ENCODE measurements at regions not wholly inside any gene's neighbourhood (a gene's known extent, or its start where the extent isn't known, plus 50 kb on each side); places are given as distances from the start of the nearest gene placed in this dataset.

DNA sequence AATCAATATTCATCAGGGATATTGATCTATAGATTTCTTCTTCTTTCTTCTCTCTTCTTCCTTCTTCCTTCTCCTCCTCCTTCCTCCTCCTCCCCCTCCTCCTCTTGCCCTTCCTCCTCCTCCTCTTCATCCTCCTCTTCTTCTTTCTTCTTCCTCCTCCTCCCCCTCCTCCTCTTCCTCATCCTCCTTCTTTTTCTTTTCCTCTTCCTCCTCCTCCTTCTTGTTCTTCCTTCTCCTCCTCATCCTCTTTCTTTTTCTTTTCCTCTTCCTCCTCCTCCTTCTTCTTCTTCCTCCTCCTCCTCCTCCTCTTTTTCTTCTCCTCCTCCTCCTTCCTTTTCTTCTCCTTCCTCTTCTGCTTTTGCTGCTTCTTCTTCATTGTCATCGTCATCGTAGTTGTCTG is 52.4 kb upstream of the SERINC1 start:
- H3K4me3 ChIP-seq (ENCODE audit: low read depth, low read length): no peak overlapping the region
- TF ChIP-seq, protein P1, sequence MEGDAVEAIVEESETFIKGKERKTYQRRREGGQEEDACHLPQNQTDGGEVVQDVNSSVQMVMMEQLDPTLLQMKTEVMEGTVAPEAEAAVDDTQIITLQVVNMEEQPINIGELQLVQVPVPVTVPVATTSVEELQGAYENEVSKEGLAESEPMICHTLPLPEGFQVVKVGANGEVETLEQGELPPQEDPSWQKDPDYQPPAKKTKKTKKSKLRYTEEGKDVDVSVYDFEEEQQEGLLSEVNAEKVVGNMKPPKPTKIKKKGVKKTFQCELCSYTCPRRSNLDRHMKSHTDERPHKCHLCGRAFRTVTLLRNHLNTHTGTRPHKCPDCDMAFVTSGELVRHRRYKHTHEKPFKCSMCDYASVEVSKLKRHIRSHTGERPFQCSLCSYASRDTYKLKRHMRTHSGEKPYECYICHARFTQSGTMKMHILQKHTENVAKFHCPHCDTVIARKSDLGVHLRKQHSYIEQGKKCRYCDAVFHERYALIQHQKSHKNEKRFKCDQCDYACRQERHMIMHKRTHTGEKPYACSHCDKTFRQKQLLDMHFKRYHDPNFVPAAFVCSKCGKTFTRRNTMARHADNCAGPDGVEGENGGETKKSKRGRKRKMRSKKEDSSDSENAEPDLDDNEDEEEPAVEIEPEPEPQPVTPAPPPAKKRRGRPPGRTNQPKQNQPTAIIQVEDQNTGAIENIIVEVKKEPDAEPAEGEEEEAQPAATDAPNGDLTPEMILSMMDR (conservative IDR thresholded peaks at IDR 0.05; ENCODE audit: low read depth, low read length): no peak
- no peak for DNase-seq (ENCODE audit: low read depth)

DNA sequence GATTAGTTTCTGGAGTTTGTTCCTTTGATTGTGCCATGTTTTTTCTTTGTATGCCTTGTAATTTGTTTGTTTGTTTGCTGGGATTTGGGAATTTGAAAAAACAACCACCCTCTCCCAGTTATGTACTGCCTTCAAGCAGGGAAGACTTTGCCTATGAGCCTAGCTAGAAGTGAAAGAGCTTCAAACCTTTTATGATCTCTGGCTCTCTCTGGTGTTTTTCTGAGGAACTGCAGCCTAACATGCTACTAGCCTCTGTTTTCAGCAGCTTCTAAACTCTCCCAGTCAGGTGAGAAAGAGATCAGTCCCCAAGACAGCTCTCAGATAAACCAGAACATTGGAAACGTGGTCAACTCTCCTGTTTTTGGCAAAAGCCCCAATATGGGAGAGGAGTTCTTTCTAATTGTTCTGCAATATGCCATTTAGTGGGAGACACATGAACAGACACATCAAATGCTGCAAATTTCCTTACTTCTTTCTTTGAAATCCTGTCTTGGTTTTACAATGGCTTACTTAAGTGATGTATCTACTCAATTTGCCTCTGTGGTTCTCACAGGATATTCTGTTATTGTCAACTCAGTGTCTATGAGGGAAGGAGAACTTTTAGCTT is 58.9 kb upstream of the SERINC1 start:
- H3K4me3 ChIP-seq (ENCODE audit: low read depth, low read length): no peak overlapping the region
- DNase-seq (ENCODE audit: low read depth): peak; percentile 85
- TF ChIP-seq, protein P1 (conservative IDR thresholded peaks at IDR 0.05; ENCODE audit: low read depth, low read length): peak; percentile 94

DNA sequence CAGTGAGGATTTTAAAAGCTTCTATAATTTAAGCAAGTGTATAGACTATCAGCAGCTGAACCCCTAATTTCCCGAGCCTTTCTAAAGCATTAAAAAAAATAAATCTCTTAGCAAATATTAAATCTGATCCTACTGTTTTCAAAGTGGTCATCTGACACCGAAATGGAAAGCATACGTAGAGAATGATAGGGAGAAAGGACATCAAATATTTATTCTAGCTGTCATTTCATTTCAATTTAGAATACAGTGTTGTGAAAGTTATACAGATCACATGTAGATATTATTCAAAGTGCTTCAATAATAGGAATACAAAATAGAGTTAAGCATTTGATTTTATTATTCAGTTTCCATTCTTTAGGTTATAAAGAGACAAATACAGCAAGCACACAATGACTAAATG is 61.9 kb upstream of the PKIB start:
- no peak overlapping the region for H3K4me3 ChIP-seq (ENCODE audit: low read depth, low read length)
- DNase-seq (ENCODE audit: low read depth): no peak
- TF ChIP-seq, protein P1 (conservative IDR thresholded peaks at IDR 0.05; ENCODE audit: low read depth, low read length): no peak

DNA sequence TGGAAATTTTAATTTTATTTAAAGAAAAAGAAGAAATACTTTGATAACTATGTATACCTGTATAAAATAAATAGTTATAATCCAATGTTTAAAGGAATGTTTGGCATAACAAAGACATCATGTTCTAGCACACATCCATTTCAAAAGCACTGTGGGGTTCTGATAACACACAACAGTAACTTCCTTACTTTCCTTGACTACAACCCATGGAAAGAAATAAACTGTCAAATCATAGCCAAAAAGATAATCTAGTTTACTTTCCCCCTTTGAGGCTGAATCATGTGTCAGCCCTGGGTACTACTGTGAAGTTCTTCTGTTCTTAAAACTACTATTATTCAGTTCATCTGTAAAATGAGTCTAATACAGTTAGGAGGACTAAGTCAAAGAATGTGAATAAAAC is 61.4 kb upstream of the PKIB start:
- DNase-seq (ENCODE audit: low read depth): no peak
- TF ChIP-seq, protein P1 (conservative IDR thresholded peaks at IDR 0.05; ENCODE audit: low read depth, low read length): no peak
- no peak overlapping the region for H3K4me3 ChIP-seq (ENCODE audit: low read depth, low read length)

DNA sequence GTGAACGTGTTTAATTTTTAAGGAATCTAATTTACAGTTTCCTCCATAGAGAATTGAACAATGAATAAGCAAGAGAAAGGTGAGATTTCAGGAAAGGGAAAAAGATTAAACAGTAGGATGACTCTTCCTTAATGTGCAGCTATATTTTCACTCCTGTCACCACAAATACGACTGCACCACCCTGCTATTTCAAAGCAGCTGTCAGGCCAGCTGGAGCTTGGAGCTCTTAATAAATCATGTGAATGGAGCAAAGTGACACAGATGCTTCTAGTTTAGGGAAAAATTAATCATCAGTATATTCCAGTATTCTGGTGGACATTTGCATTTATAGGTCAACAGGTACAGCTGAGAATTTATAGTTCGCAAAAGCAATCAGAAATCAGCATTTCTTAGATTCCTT is 56.5 kb upstream of the PKIB start:
- no peak for DNase-seq (ENCODE audit: low read depth)
- TF ChIP-seq, protein P1 (conservative IDR thresholded peaks at IDR 0.05; ENCODE audit: low read depth, low read length): no peak

DNA sequence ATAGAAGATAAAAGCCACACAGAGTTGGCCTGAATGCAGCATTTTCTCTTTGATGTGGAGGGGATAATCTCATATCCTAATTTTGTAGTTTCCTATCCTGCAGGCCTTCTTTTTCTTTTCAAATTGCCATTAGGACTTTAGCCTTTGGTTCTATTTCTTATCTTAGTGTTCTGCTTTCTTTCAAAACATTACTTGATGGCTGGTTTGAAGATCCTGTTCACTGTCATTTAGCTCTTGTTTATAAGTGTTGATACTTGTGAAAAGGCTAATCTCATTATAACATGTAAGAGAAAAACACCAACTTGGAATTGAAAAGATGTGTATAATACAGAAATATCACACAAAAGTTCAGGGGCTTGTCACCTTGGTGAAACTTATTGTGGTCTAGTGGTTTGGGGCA is 54.6 kb upstream of the PKIB start:
- H3K4me3 ChIP-seq (ENCODE audit: low read depth, low read length): no peak overlapping the region
- TF ChIP-seq, protein P1 (conservative IDR thresholded peaks at IDR 0.05; ENCODE audit: low read depth, low read length): no peak
- DNase-seq (ENCODE audit: low read depth): no peak

More for the DNA sequence above, 56.5 kb upstream of the PKIB start:
- no peak overlapping the region for H3K4me3 ChIP-seq (ENCODE audit: low read depth, low read length)

DNA sequence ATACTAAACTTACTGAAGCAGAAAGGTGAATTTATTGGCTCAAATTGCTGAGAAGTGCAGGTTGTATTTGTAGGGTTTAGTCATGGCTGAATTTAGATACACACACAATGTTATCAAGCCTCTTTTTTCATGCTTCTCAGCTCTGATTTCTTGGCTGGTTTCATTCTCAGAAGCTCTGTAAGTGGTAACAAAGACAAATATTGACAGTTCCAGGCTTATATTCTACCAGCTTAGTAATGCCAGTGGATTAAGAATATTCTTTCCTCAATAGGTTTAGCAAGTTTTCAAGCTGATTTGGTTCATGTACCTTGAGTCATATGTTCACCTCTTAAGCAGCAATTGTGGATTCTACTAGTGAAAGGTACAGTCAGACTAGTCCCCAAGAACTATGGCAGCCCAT is 52.1 kb upstream of the PKIB start:
- DNase-seq (ENCODE audit: low read depth): no peak
- H3K4me3 ChIP-seq (ENCODE audit: low read depth, low read length): no peak overlapping the region
- TF ChIP-seq, protein P1 (conservative IDR thresholded peaks at IDR 0.05; ENCODE audit: low read depth, low read length): no peak

All from choroid plexus epithelial cell (primary cell).